GM23338 (cell line): ENCODE measurements at regions not wholly inside any gene's neighbourhood (a gene's known extent, or its start where the extent isn't known, plus 50 kb on each side); places are given as distances from the start of the nearest gene placed in this dataset.

Experiments used
- CREB1 ChIP-seq: fragments of 250-450 bp; sonication (Bioruptor Pico); IDR thresholded peaks from 2 replicates; pipeline ENCODE4 v1.5.0; 2020; ENCODE audit warnings: low read depth, mild to moderate bottlenecking, moderate library complexity
- CTCF ChIP-seq, 2 experiments: fragments of 200-600 bp in 1 of 2; sonication (generic) in 1 of 2; conservative IDR thresholded peaks; 2 replicates each; pipeline versions ENCODE4 v1.5.1 to v1.6.1; 2016 to 2017; ENCODE audit warnings: antibody characterized with exemption in 2 of 2, low read depth in 2 of 2, mild to moderate bottlenecking in 2 of 2, moderate library complexity in 1 of 2
- EZH2 ChIP-seq: fragments of 200-600 bp; sonication (generic); IDR thresholded peaks from one replicate; pipeline ENCODE4 v1.8.0; 2017; ENCODE audit warnings: antibody characterized with exemption, mild to moderate bottlenecking, low read depth; ENCODE audit not compliant: unreplicated experiment
- POLR2AphosphoS5 ChIP-seq: IDR thresholded peaks from 2 replicates; pipeline ENCODE4 v1.6.1; 2016; ENCODE audit warnings: antibody characterized with exemption, low read depth
- REST ChIP-seq: IDR thresholded peaks from one replicate; pipeline ENCODE4 v1.6.1; 2018; ENCODE audit warnings: antibody characterized with exemption; ENCODE audit not compliant: unreplicated experiment

- TF ChIP-seq CTCF (conservative IDR thresholded peaks at IDR 0.05; ENCODE audit: low read depth in 2 of 2) = no peak
- TF ChIP-seq POLR2AphosphoS5 = no peak
- no peak for TF ChIP-seq REST
- no peak for TF ChIP-seq EZH2
- no peak for TF ChIP-seq CREB1
Observed at GRCh38 chr9:11701706-11702105, 991.5 kb upstream of the TYRP1 start.
